Esophagus muscularis mucosa (tissue), 4 donors: ENCODE measurements at regions not wholly inside any gene's neighbourhood (a gene's known extent, or its start where the extent isn't known, plus 50 kb on each side); places are given as distances from the start of the nearest gene placed in this dataset.

ENCODE experiments used
- DNase-seq: peaks from one replicate; pipeline ENCODE4 v3.0.0-alpha.2; 2017; ENCODE audit errors: extremely low spot score
- H3K27ac ChIP-seq, 4 donors: fragments of 200-600 bp; sonication (generic); replicated peaks in 1 of 4; 1 replicate in 3 of 4; 2 replicates in 1 of 4; pipeline ENCODE4 v1.5.1; 2016 to 2019; ENCODE audit warnings: mild to moderate bottlenecking in 1 of 4
- H3K27me3 ChIP-seq, 4 donors: fragments of 200-600 bp; sonication (generic); one replicate each; pipeline versions ENCODE4 v1.5.1 to v1.6.0; 2016 to 2019
- H3K36me3 ChIP-seq, 4 donors: fragments of 200-600 bp; sonication (generic); one replicate each; pipeline ENCODE4 v1.5.1; 2016 to 2019
- H3K4me1 ChIP-seq, 4 donors: fragments of 200-600 bp; sonication (generic); one replicate each; pipeline ENCODE4 v1.5.1; 2016 to 2019
- H3K4me3 ChIP-seq, 4 donors: fragments of 200-600 bp; sonication (generic); 1 replicate in 2 of 4; 2 replicates in 2 of 4; pipeline ENCODE4 v1.5.1; 2016 to 2019; ENCODE audit warnings: mild to moderate bottlenecking in 4 of 4, moderate library complexity in 1 of 4
- H3K9me3 ChIP-seq, 4 donors: fragments of 200-600 bp; sonication (generic); 1 replicate in 3 of 4; 2 replicates in 1 of 4; pipeline ENCODE4 v1.5.1; 2016 to 2019
- EP300 ChIP-seq: sonication (generic); formaldehyde crosslinking; IDR thresholded peaks from one replicate; pipeline ENCODE4 v1.6.1; 2017; ENCODE audit warnings: antibody characterized with exemption
- POLR2A ChIP-seq: fragments of 450-650 bp; IDR thresholded peaks from one replicate; pipeline ENCODE4 v1.6.1; 2017; ENCODE audit warnings: antibody characterized with exemption, moderate library complexity, mild to moderate bottlenecking, low read depth
- POLR2AphosphoS5 ChIP-seq, 2 donors: sonication (generic); formaldehyde crosslinking; IDR thresholded peaks; one replicate each; pipeline ENCODE4 v1.6.1; 2017; ENCODE audit warnings: antibody characterized with exemption in 2 of 2
- WGBS: methylation state at CpG from one replicate; pipeline ENCODE4 v1.1.5; 2018; 5-methylcytosine and 5-hydroxymethylcytosine counted together
- intact Hi-C: fragments of 100-400 bp; cut with DNase I; formaldehyde crosslinking; loops from one replicate; pipeline ENCODE4 v1.15.1; 2023
- TF ChIP-seq, protein P1 (sequence below), 3 experiments: fragments of 200-600 bp in 2 of 3; fragments of 450-650 bp in 1 of 3; sonication (generic) in 2 of 3; IDR thresholded peaks; one replicate each; pipeline ENCODE4 v1.5.1; 2017 to 2019; ENCODE audit warnings: antibody characterized with exemption in 3 of 3, mild to moderate bottlenecking in 2 of 3, moderate library complexity in 1 of 3

DNA sequence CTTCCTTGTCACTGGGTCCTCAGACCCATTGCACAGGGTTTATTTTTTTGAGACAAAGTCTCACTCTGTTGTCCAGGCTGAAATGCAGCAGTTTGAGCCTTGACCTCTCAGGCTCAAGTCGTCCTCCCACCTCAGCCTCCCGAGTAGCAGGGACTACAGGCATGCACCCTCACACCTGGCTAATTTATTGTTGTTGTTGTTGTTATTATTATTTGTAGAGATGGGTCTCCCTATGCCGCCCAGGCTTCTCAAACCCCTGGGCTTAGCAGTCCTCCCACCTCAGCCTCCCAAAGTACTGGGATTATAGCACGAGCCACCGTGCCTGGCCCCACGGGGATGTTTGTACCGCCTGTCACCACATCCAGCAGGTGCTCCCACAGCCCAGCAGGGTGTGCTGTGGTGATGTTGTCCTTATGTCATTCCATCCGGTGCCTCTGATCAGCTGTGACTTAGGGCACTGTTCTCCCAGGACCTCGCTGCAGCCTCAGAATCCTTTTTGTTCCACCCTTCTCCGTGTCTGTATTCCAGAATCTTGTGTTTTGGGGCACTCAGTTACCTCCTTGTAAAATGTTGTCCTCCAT is 182.3 kb downstream of the INO80D start:
- Histone ChIP-seq H3K4me3 (no peak overlapping the region), H3K4me1 (no peaks in the 10 kb centered on the region), H3K36me3 (no peaks in the 10 kb centered on the region), H3K27me3 (no peaks in the 10 kb centered on the region), H3K27ac (no peak overlapping the region), H3K9me3 (peaks cover 0 to 4% (median 0%) of the 10 kb centered on the region in 4 donors)
- TF ChIP-seq EP300 (no peak), POLR2AphosphoS5 (IDR thresholded peaks at IDR 0.05) (no peak), POLR2A (no peak)
- TF ChIP-seq, protein P1, sequence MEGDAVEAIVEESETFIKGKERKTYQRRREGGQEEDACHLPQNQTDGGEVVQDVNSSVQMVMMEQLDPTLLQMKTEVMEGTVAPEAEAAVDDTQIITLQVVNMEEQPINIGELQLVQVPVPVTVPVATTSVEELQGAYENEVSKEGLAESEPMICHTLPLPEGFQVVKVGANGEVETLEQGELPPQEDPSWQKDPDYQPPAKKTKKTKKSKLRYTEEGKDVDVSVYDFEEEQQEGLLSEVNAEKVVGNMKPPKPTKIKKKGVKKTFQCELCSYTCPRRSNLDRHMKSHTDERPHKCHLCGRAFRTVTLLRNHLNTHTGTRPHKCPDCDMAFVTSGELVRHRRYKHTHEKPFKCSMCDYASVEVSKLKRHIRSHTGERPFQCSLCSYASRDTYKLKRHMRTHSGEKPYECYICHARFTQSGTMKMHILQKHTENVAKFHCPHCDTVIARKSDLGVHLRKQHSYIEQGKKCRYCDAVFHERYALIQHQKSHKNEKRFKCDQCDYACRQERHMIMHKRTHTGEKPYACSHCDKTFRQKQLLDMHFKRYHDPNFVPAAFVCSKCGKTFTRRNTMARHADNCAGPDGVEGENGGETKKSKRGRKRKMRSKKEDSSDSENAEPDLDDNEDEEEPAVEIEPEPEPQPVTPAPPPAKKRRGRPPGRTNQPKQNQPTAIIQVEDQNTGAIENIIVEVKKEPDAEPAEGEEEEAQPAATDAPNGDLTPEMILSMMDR (IDR thresholded peaks at IDR 0.05): peak; percentile 11 to 32 (median 19)
- whole genome bisulfite sequencing: 73% methylated on average over 10 of the region's 10 CpGs
- intact Hi-C loops: no loop called here
- no peak for DNase-seq

DNA sequence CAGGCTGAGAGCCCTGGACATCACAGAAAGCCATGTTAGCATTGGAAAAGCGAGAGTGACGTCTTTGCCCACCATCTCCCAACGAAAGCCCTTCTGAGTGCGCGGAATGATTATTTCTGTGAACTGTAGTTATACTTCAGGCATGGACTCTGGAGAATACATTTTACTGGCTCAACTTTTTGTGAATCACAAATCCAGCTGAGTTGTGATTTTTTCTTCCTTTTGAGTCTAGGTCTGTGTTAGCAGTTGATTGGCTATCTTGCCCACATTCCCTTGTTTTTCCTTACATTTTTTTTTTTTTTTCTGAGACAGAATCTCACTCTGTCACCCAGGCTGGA is 183.1 kb downstream of the INO80D start:
- no peak overlapping the region for H3K27ac ChIP-seq
- no peaks in the 10 kb centered on the region for H3K27me3 ChIP-seq
- 62% methylated on average over 5 of the region's 5 CpGs for WGBS
- peaks cover 0 to 4% (median 0%) of the 10 kb centered on the region in 4 donors for H3K9me3 ChIP-seq
- DNase-seq: no peak
- TF ChIP-seq, protein P1 (IDR thresholded peaks at IDR 0.05): no peak
- no peak for TF ChIP-seq POLR2AphosphoS5 (IDR thresholded peaks at IDR 0.05)
- TF ChIP-seq EP300: no peak
- TF ChIP-seq POLR2A: no peak
- intact Hi-C loops: no loop called here
- no peak overlapping the region for H3K4me3 ChIP-seq
- H3K36me3 ChIP-seq: no peaks in the 10 kb centered on the region
- H3K4me1 ChIP-seq: no peaks in the 10 kb centered on the region

DNA sequence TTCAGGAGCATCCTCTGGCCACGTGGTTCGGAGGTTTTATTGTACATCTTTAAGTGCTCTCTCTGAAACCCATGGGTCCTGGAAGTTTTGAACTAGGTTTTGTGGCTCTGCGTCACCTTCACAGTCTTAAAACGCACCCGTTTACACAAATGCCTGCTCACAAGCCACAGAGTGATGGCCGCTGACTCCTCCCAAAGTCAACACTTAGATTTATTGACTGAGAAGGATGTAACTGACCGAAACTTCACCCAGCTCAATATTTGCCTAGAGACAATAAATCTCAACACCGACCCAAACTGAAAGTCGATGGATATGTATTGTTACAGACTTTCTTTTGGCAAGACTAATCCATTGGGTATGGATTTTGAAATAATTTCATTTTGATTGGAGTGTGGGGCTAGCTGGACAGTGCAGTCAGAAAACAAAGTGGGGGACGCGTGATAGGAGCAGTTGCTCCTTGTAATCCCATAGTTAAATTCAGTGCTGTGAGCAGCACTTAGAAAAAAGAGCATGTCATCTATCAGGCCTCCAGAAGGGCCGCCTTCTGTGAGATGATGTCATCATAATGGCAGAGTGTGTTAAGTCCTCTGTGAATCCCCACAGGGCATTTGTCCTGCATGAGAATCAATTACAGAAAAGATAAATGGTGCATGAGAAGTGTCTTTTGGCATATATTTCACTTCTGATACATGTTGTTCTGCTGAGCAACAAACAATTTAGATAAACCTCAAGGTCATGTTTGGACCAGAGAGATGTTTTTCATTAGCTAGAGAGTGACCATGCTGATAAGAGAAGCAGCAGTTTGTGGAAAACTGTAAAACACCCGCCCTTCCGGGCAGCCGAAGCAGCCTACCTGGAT is 183.7 kb downstream of the INO80D start:
- 81% methylated on average over 14 of the region's 15 CpGs for WGBS
- H3K4me3 ChIP-seq: no peak overlapping the region
- no peaks in the 10 kb centered on the region for H3K4me1 ChIP-seq
- H3K36me3 ChIP-seq: no peaks in the 10 kb centered on the region
- DNase-seq: no peak
- no peaks in the 10 kb centered on the region for H3K9me3 ChIP-seq
- TF ChIP-seq EP300: no peak
- TF ChIP-seq, protein P1 (IDR thresholded peaks at IDR 0.05): no peak
- no peak for TF ChIP-seq POLR2A
- no peak for TF ChIP-seq POLR2AphosphoS5 (IDR thresholded peaks at IDR 0.05)
- no peak overlapping the region for H3K27ac ChIP-seq
- intact Hi-C loops: no loop called here
- H3K27me3 ChIP-seq: no peaks in the 10 kb centered on the region

DNA sequence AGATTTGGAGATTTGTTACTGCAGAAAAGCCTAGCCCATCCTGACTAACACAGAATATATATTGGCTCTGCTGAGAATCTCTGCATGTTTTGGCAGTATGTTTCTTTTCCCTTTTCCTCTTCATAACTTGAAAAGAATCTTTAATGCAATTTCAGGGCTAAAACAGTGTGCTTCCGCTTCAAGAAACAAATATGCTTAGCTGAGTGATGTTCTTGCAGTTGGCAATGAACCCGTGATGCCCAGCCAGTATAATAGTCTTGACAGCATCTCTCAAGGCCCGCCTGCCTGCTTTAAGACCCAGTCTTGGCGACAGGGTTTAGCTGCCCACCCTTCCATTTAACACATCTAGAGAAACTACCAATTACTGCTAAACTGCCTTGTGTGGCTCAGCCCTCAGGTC is 184.5 kb downstream of the INO80D start:
- H3K9me3 ChIP-seq: no peaks in the 10 kb centered on the region
- TF ChIP-seq POLR2AphosphoS5 (IDR thresholded peaks at IDR 0.05) (no peak), POLR2A (no peak), EP300 (no peak)
- TF ChIP-seq, protein P1 (IDR thresholded peaks at IDR 0.05): no peak
- no peak for DNase-seq
- intact Hi-C loops: no loop called here
- no peak overlapping the region for H3K4me3 ChIP-seq
- H3K27ac ChIP-seq: no peak overlapping the region
- no peaks in the 10 kb centered on the region for H3K27me3 ChIP-seq
- WGBS: 96% methylated on average over 4 of the region's 4 CpGs
- peaks cover 0 to 3% (median 0%) of the 10 kb centered on the region in 4 donors for H3K4me1 ChIP-seq
- H3K36me3 ChIP-seq: no peaks in the 10 kb centered on the region
